ENCODE measurements at regions not wholly inside any gene's neighbourhood (a gene's known extent, or its start where the extent isn't known, plus 50 kb on each side); places are given as distances from the start of the nearest gene placed in this dataset.

GRCh38 chr12:24121911-24122310 is 172.4 kb upstream of the SOX5 start:
- no peak overlapping the region for H3K9ac ChIP-seq
- no peaks in the 10 kb centered on the region for H3F3A ChIP-seq (ENCODE audit: low read depth)
- no peak overlapping the region for H2AFZ ChIP-seq (replicated peaks)
- no peak overlapping the region for H3K4me3 ChIP-seq
- no peaks in the 10 kb centered on the region for H3K9me3 ChIP-seq (ENCODE audit: low read depth)
- no peaks in the 10 kb centered on the region for H3K36me3 ChIP-seq
- no peaks in the 10 kb centered on the region for H4K20me1 ChIP-seq (ENCODE audit: low read depth)
- no peaks in the 10 kb centered on the region for H3K79me2 ChIP-seq (ENCODE audit: low read depth)
- H3K27ac ChIP-seq, result no peak overlapping the region
- no peak overlapping the region for H3K4me3 Mint-ChIP-seq
- no peaks in the 10 kb centered on the region for H3K27me3 ChIP-seq
- DNase-seq (ENCODE audit: low spot score), result no peak
- peaks cover 7% of the 10 kb centered on the region for H3K36me3 Mint-ChIP-seq
- no peaks in the 10 kb centered on the region for H3K4me1 ChIP-seq
- H3K9me3 Mint-ChIP-seq, result peaks cover 4% of the 10 kb centered on the region
- H3K27ac Mint-ChIP-seq, result no peak overlapping the region
- TF ChIP-seq EZH2phosphoT487 (IDR thresholded peaks at IDR 0.05) (no peak), CTCF (IDR thresholded peaks at IDR 0.05) (no peak), EZH2 (IDR thresholded peaks at IDR 0.05) (no peak)
- peaks cover 5% of the 10 kb centered on the region for H3K27me3 Mint-ChIP-seq (ENCODE audit: insufficient read depth, low read depth)
- no peaks in the 10 kb centered on the region for H3K4me1 Mint-ChIP-seq
- H3K4me2 ChIP-seq, result no peak overlapping the region

GRCh38 chr12:24118668-24119067 is 169.2 kb upstream of the SOX5 start:
- Histone ChIP-seq H2AFZ (replicated peaks) (no peak overlapping the region), H3K4me1 (peaks cover 2% of the 10 kb centered on the region), H3K79me2 (ENCODE audit: low read depth) (no peaks in the 10 kb centered on the region), H3K9me3 (ENCODE audit: low read depth) (no peaks in the 10 kb centered on the region), H3K27me3 (no peaks in the 10 kb centered on the region), H3K36me3 (no peaks in the 10 kb centered on the region), H3F3A (ENCODE audit: low read depth) (peaks cover 3% of the 10 kb centered on the region), H4K20me1 (ENCODE audit: low read depth) (no peaks in the 10 kb centered on the region), H3K4me2 (no peak overlapping the region), H3K4me3 (no peak overlapping the region), H3K9ac (no peak overlapping the region), H3K27ac (no peak overlapping the region)
- H3K36me3 Mint-ChIP-seq, result peaks cover 12% of the 10 kb centered on the region
- no peak for DNase-seq (ENCODE audit: low spot score)
- TF ChIP-seq EZH2 (IDR thresholded peaks at IDR 0.05) (no peak), EZH2phosphoT487 (IDR thresholded peaks at IDR 0.05) (no peak), CTCF (IDR thresholded peaks at IDR 0.05) (no peak)
- H3K4me3 Mint-ChIP-seq, result no peak overlapping the region
- H3K27ac Mint-ChIP-seq, result no peak overlapping the region
- peaks cover 3% of the 10 kb centered on the region for H3K4me1 Mint-ChIP-seq
- H3K9me3 Mint-ChIP-seq, result peaks cover 8% of the 10 kb centered on the region
- H3K27me3 Mint-ChIP-seq (ENCODE audit: insufficient read depth, low read depth), result peaks cover 3% of the 10 kb centered on the region

- Histone ChIP-seq H3K9ac (no peak overlapping the region), H3K4me1 (peaks cover 7% of the 10 kb centered on the region), H3K4me3 (no peak overlapping the region), H3F3A (ENCODE audit: low read depth) (peaks cover 9% of the 10 kb centered on the region), H2AFZ (replicated peaks) (no peak overlapping the region), H3K27me3 (no peaks in the 10 kb centered on the region), H4K20me1 (ENCODE audit: low read depth) (no peaks in the 10 kb centered on the region), H3K9me3 (ENCODE audit: low read depth) (no peaks in the 10 kb centered on the region), H3K27ac (no peak overlapping the region), H3K79me2 (ENCODE audit: low read depth) (no peaks in the 10 kb centered on the region), H3K4me2 (no peak overlapping the region), H3K36me3 (no peaks in the 10 kb centered on the region)
- Mint-ChIP-seq H3K9me3 (peaks cover 8% of the 10 kb centered on the region), H3K4me3 (no peak overlapping the region), H3K4me1 (peaks cover 5% of the 10 kb centered on the region), H3K36me3 (peaks cover 12% of the 10 kb centered on the region), H3K27me3 (ENCODE audit: insufficient read depth, low read depth) (peaks cover 3% of the 10 kb centered on the region), H3K27ac (no peak overlapping the region)
- DNase-seq (ENCODE audit: low spot score), result no peak
- TF ChIP-seq CTCF (IDR thresholded peaks at IDR 0.05) (no peak), EZH2phosphoT487 (IDR thresholded peaks at IDR 0.05) (no peak), EZH2 (IDR thresholded peaks at IDR 0.05) (no peak)
These were observed 167.1 kb upstream of the SOX5 start for GRCh38 chr12:24116548-24116947.

Data from neural progenitor cell (in vitro differentiated cells).